SIG-M5 treated with dmso at 0.1 percent for 504 hours (cell line): ENCODE measurements at regions not wholly inside any gene's neighbourhood (a gene's known extent, or its start where the extent isn't known, plus 50 kb on each side); places are given as distances from the start of the nearest gene placed in this dataset.

Experiments used
- DNase-seq: peaks from one replicate; lab custom pipeline; 2025; ENCODE audit not compliant: unreplicated experiment; lab: John Stamatoyannopoulos, UW

- no peak for DNase-seq
Measured at GRCh38 chr1:170864238-170864637, 71.1 kb upstream of the MROH9 start.

DNA sequence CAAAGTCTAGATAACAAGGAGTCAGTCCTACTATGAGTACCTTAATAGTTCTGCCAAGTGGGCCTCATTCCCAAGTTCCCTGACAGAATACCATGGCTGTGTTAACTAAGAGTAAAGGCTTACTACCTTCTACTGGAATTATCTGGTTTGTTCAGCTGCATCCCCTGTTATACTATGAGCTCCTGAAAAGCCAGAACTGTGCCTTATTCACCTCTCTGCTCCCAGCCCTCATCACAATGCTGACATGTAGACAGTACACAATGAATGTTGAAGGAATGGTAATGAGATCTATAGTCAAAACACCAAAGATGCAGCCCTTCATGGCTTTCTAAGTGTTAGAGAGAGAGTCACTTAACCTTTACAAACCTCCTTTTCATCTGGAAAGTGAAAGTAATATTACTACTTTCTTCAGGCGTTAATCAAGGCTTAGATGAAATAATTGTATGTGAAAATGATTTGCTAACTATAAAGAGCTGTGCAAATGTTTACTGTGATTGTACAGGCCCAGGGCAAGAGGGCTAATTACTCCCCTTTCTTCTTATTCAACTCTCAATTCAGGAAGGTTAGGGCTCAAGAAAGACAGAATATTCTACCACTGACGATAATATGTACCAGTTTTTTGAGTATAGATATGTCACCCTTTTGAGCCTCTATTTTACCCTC is 70.3 kb upstream of the MROH9 start:
- DNase-seq: no peak

DNA sequence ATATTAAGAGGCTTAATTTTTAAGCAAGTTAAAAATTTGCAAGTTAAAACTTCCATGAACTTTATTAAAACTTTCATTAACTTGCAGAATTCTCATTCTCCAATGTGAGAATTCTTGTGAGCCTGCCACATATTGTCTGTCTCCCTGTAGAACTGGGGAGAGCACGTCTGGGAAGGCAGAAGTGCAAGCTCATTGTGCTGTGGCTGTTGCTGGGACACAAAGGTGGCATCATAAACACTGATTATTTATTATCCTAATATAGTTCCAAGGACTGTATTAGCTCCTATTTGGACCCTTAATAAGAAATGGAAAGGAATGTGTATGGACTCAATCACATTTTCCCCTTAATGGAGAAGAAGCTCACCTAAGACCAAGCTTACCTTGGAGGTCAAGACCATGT is 68.7 kb upstream of the MROH9 start:
- DNase-seq: no peak

DNA sequence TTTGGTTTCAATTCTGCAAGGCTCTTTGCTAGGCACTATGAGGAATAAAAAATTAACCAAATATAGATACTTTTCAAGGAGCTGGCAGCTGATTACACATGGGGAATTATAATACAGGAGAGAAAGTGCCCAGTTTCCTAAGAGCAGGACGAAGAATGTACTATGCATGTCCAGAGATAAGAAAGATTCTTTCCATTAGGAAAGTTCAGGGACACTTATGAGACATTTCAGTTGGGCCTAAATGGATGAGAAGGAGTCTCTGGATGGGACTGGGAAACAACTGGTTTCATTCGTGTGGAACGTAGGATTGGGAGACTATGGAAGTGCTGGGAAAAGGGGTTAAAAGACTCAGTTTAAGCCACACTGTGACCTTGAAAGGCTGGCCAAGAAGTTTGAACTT is 63.5 kb upstream of the MROH9 start:
- no peak for DNase-seq

GRCh38 chr1:170872663-170873062 is 62.7 kb upstream of the MROH9 start:
- peak; percentile 83 for DNase-seq

DNA sequence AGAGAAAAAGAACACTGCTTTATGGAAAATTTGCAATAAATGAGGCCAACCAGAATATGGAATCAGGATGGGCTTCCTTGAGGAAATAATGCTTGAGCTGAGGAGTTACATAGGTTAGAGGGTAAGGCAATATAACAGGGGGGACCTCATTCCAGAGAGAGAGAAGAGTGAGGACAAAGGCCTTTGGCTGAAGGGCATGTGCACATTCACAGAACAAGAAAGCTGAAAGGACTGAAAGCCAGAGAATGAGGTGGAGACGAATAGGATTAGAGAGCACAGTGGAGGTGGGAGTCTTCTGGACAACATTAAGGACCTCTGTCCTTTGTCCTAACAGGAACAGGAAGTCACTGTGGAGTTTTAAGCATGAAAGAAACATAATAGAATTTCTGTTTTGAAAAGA is 60.7 kb upstream of the MROH9 start:
- no peak for DNase-seq

GRCh38 chr1:170881268-170882265 is 53.8 kb upstream of the MROH9 start:
- DNase-seq: peak; percentile 27
